ENCODE measurements at regions not wholly inside any gene's neighbourhood (a gene's known extent, or its start where the extent isn't known, plus 50 kb on each side); places are given as distances from the start of the nearest gene placed in this dataset.

- ChIA-PET CTCF (no interaction called here), POLR2A (no interaction called here)
- H3K4me2 ChIP-seq: no peak overlapping the region
- no peak for FAIRE-seq
- TF ChIP-seq, protein P1, sequence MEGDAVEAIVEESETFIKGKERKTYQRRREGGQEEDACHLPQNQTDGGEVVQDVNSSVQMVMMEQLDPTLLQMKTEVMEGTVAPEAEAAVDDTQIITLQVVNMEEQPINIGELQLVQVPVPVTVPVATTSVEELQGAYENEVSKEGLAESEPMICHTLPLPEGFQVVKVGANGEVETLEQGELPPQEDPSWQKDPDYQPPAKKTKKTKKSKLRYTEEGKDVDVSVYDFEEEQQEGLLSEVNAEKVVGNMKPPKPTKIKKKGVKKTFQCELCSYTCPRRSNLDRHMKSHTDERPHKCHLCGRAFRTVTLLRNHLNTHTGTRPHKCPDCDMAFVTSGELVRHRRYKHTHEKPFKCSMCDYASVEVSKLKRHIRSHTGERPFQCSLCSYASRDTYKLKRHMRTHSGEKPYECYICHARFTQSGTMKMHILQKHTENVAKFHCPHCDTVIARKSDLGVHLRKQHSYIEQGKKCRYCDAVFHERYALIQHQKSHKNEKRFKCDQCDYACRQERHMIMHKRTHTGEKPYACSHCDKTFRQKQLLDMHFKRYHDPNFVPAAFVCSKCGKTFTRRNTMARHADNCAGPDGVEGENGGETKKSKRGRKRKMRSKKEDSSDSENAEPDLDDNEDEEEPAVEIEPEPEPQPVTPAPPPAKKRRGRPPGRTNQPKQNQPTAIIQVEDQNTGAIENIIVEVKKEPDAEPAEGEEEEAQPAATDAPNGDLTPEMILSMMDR (IDR thresholded peaks at IDR 0.05): no peak
- TF ChIP-seq, protein P2, sequence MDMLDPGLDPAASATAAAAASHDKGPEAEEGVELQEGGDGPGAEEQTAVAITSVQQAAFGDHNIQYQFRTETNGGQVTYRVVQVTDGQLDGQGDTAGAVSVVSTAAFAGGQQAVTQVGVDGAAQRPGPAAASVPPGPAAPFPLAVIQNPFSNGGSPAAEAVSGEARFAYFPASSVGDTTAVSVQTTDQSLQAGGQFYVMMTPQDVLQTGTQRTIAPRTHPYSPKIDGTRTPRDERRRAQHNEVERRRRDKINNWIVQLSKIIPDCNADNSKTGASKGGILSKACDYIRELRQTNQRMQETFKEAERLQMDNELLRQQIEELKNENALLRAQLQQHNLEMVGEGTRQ (IDR thresholded peaks at IDR 0.05): no peak
- TF ChIP-seq, protein P3, sequence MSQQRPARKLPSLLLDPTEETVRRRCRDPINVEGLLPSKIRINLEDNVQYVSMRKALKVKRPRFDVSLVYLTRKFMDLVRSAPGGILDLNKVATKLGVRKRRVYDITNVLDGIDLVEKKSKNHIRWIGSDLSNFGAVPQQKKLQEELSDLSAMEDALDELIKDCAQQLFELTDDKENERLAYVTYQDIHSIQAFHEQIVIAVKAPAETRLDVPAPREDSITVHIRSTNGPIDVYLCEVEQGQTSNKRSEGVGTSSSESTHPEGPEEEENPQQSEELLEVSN (IDR thresholded peaks at IDR 0.05; ENCODE audit: borderline replicate concordance, low read depth): no peak
- no peak for TF ChIP-seq HOXB13 (CRISPR knock-in tag; IDR thresholded peaks at IDR 0.05; ENCODE audit: low read depth)
- peak in 1 of 2 experiments; percentile 26; a peak in 1 of 5 replicates for TF ChIP-seq RAD21 (conservative IDR thresholded peaks at IDR 0.05 in 1 of 2, IDR thresholded peaks at IDR 0.05 in 1 of 2)
- no peak for TF ChIP-seq FOSL2 (IDR thresholded peaks at IDR 0.05)
- no peak for TF ChIP-seq FOSL2 (CRISPR knock-in tag; IDR thresholded peaks at IDR 0.05)
- TF ChIP-seq MYC (IDR thresholded peaks at IDR 0.05; ENCODE audit: borderline replicate concordance, low read length): no peak
- ATAC-seq: no peak
- no peaks in the 10 kb centered on the region for H3K9me3 ChIP-seq
- no peak overlapping the region for H3K27ac ChIP-seq
- H3K4me3 ChIP-seq: no peak overlapping the region
- 19% methylated on average over 1 of the region's 2 CpGs for WGBS (ENCODE audit: missing lambda C conversion rate)
- no peak for DNase-seq (ENCODE audit: low read depth in 1 of 2, low spot score in 1 of 2)
- H3K4me1 ChIP-seq: no peaks in the 10 kb centered on the region; the same call in 2 of the 3 replicates
These were observed 199.3 kb upstream of the WDFY3 start for GRCh38 chr4:85165808-85166207.

GRCh38 chr4:85166318-85166717 is 199.8 kb upstream of the WDFY3 start:
- Histone ChIP-seq H3K4me1 (no peaks in the 10 kb centered on the region; the same call in 2 of the 3 replicates), H3K9me3 (no peaks in the 10 kb centered on the region), H3K4me3 (no peak overlapping the region), H3K27ac (no peak overlapping the region), H3K4me2 (no peak overlapping the region)
- WGBS (ENCODE audit: missing lambda C conversion rate): 0% methylated on average over 1 of the region's 3 CpGs
- CTCF ChIA-PET: interaction anchor here (1.1 kb wide), 1 partner anchor 83 kb away, joined by 3 read pairs; no protein-coding TSS in a partner anchor
- no peak for TF ChIP-seq MAZ (IDR thresholded peaks at IDR 0.05; ENCODE audit: borderline replicate concordance, low read depth, low read length)
- no peak for TF ChIP-seq EHF (CRISPR knock-in tag; IDR thresholded peaks at IDR 0.05)
- no peak for TF ChIP-seq REST (IDR thresholded peaks at IDR 0.05)
- no peak for TF ChIP-seq ZSCAN20 (CRISPR knock-in tag; IDR thresholded peaks at IDR 0.05)
- TF ChIP-seq HEYL (CRISPR knock-in tag; IDR thresholded peaks at IDR 0.05): no peak
- TF ChIP-seq POLR2A (IDR thresholded peaks at IDR 0.05; ENCODE audit: low read length): no peak
- no peak for TF ChIP-seq ATOH8 (CRISPR knock-in tag; IDR thresholded peaks at IDR 0.05; ENCODE audit: low read depth)
- TF ChIP-seq PHF8 (IDR thresholded peaks at IDR 0.05; ENCODE audit: borderline replicate concordance, low read depth): no peak
- no peak for TF ChIP-seq SREBF2 (IDR thresholded peaks at IDR 0.05)
- no peak for TF ChIP-seq CEBPB (IDR thresholded peaks at IDR 0.05)
- TF ChIP-seq PBX3 (IDR thresholded peaks at IDR 0.05): no peak
- TF ChIP-seq HES2 (IDR thresholded peaks at IDR 0.05): no peak
- FAIRE-seq: no peak
- no peak for ATAC-seq
- POLR2A ChIA-PET: no interaction called here
- DNase-seq (ENCODE audit: low read depth in 1 of 2, low spot score in 1 of 2): peak in 1 of 2 experiments; percentile 14
